Endothelial cell of umbilical vein (primary cell): ENCODE measurements at regions not wholly inside any gene's neighbourhood (a gene's known extent, or its start where the extent isn't known, plus 50 kb on each side); places are given as distances from the start of the nearest gene placed in this dataset.

Experiments used
- BruUV-seq: library from RNA; stranded (reverse); fragments of 400-500 nt; replicated peaks from 2 replicates; lab custom pipeline; 2021; lab: Mats Ljungman, UMichigan
- CTCF ChIA-PET: fragments of 300-600, 350-600 bp; sonication (Branson Sonifier 250); formaldehyde crosslinking; loops from one replicate; lab custom pipeline; 2021; ENCODE audit warnings: antibody characterized with exemption, inconsistent platforms; lab: Charles Lee
- POLR2A ChIA-PET: fragments of 300-600, 350-600 bp; sonication (Branson Sonifier 250); formaldehyde crosslinking; loops from one replicate; lab custom pipeline; 2021; ENCODE audit warnings: antibody characterized with exemption, inconsistent platforms; lab: Charles Lee
- DNase-seq: peaks from one replicate; pipeline ENCODE4 v3.0.0-alpha.2; 2011; ENCODE audit warnings: low read depth, low spot score
- FAIRE-seq: peaks from 2 replicates; lab custom pipeline; 2011; peaks lifted over from hg19 to GRCh38; lab: Jason Lieb, UNC
- H2AFZ ChIP-seq: 2 replicates; pipeline ENCODE4 v1.6.0; 2012; ENCODE audit warnings: low read depth, low read length, control low read depth, inconsistent platforms
- H3K27ac ChIP-seq: 2 replicates; pipeline ENCODE4 v1.5.1; 2011; ENCODE audit warnings: low read depth, mild to moderate bottlenecking, control low read depth, low read length, moderate library complexity; ENCODE audit not compliant: insufficient read depth
- H3K27me3 ChIP-seq, 2 experiments: 2 replicates each; pipeline versions ENCODE4 v1.6.0 to v1.6.1; 2011; ENCODE audit warnings: low read length in 2 of 2, mixed read lengths in 1 of 2; ENCODE audit not compliant: control insufficient read depth in 2 of 2, insufficient read depth in 2 of 2
- H3K36me3 ChIP-seq, 2 experiments: 2 replicates in 1 of 2; 3 replicates in 1 of 2; pipeline ENCODE4 v1.5.1; 2011; ENCODE audit warnings: low read length in 2 of 2, mild to moderate bottlenecking in 1 of 2, moderate library complexity in 1 of 2; ENCODE audit not compliant: control insufficient read depth in 2 of 2, insufficient read depth in 2 of 2; ENCODE audit errors: extremely low read depth in 1 of 2
- H3K4me1 ChIP-seq: 3 replicates; pipeline ENCODE4 v1.5.1; 2011; ENCODE audit warnings: mild to moderate bottlenecking, low read length; ENCODE audit not compliant: control insufficient read depth, insufficient read depth; ENCODE audit errors: extremely low read depth
- H3K4me2 ChIP-seq: 2 replicates; pipeline ENCODE4 v1.6.1; 2011; ENCODE audit warnings: low read length, control low read depth, mixed read lengths; ENCODE audit not compliant: insufficient read depth
- H3K4me3 ChIP-seq, 3 experiments: fragments of 200-600 bp in 1 of 3; sonication (generic), shearing (Covaris generic) in 1 of 3; replicated peaks in 1 of 3; 2 replicates each; pipeline ENCODE4 v1.5.1; 2011 to 2016; ENCODE audit warnings: control low read depth in 3 of 3, low read length in 3 of 3, mild to moderate bottlenecking in 2 of 3, inconsistent platforms in 1 of 3, low read depth in 1 of 3, moderate library complexity in 1 of 3; ENCODE audit not compliant: insufficient read depth in 1 of 3
- H3K79me2 ChIP-seq: 2 replicates; pipeline ENCODE4 v1.6.0; 2012; ENCODE audit warnings: low read length, inconsistent platforms; ENCODE audit not compliant: control insufficient read depth, insufficient read depth
- H3K9ac ChIP-seq: replicated peaks from 2 replicates; pipeline ENCODE3; 2011; ENCODE audit warnings: low read length, control low read depth; ENCODE audit not compliant: insufficient read depth; ENCODE audit errors: extremely low read depth
- H3K9me1 ChIP-seq: replicated peaks from 3 replicates; pipeline ENCODE4 v1.6.0; 2011; ENCODE audit warnings: mild to moderate bottlenecking, low read length; ENCODE audit not compliant: control insufficient read depth, insufficient read depth; ENCODE audit errors: extremely low read depth
- H3K9me3 ChIP-seq: replicated peaks from 2 replicates; pipeline ENCODE4 v1.5.1; 2012; ENCODE audit warnings: low read length, inconsistent platforms; ENCODE audit not compliant: control insufficient read depth, insufficient read depth
- H4K20me1 ChIP-seq: replicated peaks from 2 replicates; pipeline ENCODE3; 2011; ENCODE audit warnings: mild to moderate bottlenecking, low read length; ENCODE audit not compliant: control insufficient read depth, insufficient read depth; ENCODE audit errors: extremely low read depth
- CTCF ChIP-seq, 2 donors: IDR thresholded peaks; 1 replicate in 1 of 2; 2 replicates in 1 of 2; pipeline ENCODE4 v1.5.1; 2011; ENCODE audit warnings: low read length in 2 of 2, mild to moderate bottlenecking in 2 of 2, moderate library complexity in 2 of 2, control low read depth in 1 of 2, inconsistent platforms in 1 of 2, low read depth in 1 of 2; ENCODE audit not compliant: insufficient read depth in 1 of 2; ENCODE audit errors: extremely low read depth in 1 of 2
- EZH2 ChIP-seq: IDR thresholded peaks from 2 replicates; pipeline ENCODE4 v1.6.1; 2012; ENCODE audit warnings: borderline replicate concordance, low read depth, mild to moderate bottlenecking, moderate library complexity, low read length, inconsistent platforms; ENCODE audit not compliant: severe bottlenecking
- FOS ChIP-seq: IDR thresholded peaks from 2 replicates; pipeline ENCODE4 v1.6.1; 2011; ENCODE audit warnings: mild to moderate bottlenecking, low read length, moderate library complexity, borderline replicate concordance; ENCODE audit not compliant: insufficient read depth
- GATA2 ChIP-seq: IDR thresholded peaks from 2 replicates; pipeline ENCODE4 v1.7.0; 2011; ENCODE audit warnings: low read depth, mild to moderate bottlenecking, moderate library complexity, mixed read lengths, low read length; ENCODE audit not compliant: insufficient read length, insufficient read depth
- JUN ChIP-seq: IDR thresholded peaks from 2 replicates; pipeline ENCODE4 v1.6.1; 2011; ENCODE audit warnings: borderline replicate concordance, low read depth; ENCODE audit not compliant: insufficient read length, insufficient read depth
- MAX ChIP-seq: IDR thresholded peaks from 2 replicates; pipeline ENCODE4 v1.6.1; 2011; ENCODE audit not compliant: insufficient read depth, insufficient read length
- MYC ChIP-seq: IDR thresholded peaks from one replicate; pipeline ENCODE4 v1.6.1; 2011; ENCODE audit warnings: mild to moderate bottlenecking, low read depth, low read length
- POLR2A ChIP-seq: IDR thresholded peaks from 2 replicates; pipeline ENCODE4 v1.6.1; 2012; ENCODE audit warnings: low read depth, mild to moderate bottlenecking, control low read depth, low read length
- POLR2AphosphoS5 ChIP-seq: IDR thresholded peaks from 2 replicates; pipeline ENCODE4 v1.6.1; 2012; ENCODE audit warnings: low read depth, mild to moderate bottlenecking, control low read depth, low read length, moderate library complexity; ENCODE audit not compliant: insufficient read depth
- dilution Hi-C: fragments of 300-500 bp; cut with MboI; formaldehyde crosslinking; loops from one replicate; pipeline ENCODE4 v1.15.0; 2019; ENCODE audit warnings: low sequenced_read_pairs; ENCODE audit not compliant: extremely low pct_ligation_motif_present
- intact Hi-C: fragments of 100-400 bp; cut with micrococcal nuclease; formaldehyde crosslinking; loops from one replicate; pipeline ENCODE4 v1.10.0; 2022

GRCh38 chr2:107028661-107029060 is 142.7 kb upstream of the ST6GAL2 start:
- CTCF ChIA-PET, result no interaction called here
- FAIRE-seq (no peak), DNase-seq (no peak)
- Histone ChIP-seq H3K4me3 (no peak overlapping the region), H3K79me2 (no peaks in the 10 kb centered on the region), H3K4me2 (no peak overlapping the region), H2AFZ (no peak overlapping the region), H4K20me1 (no peaks in the 10 kb centered on the region), H3K27me3 (no peaks in the 10 kb centered on the region), H3K9me3 (peaks cover 6% of the 10 kb centered on the region), H3K36me3 (no peaks in the 10 kb centered on the region), H3K27ac (no peak overlapping the region), H3K9ac (no peak overlapping the region), H3K4me1 (no peaks in the 10 kb centered on the region), H3K9me1 (no peaks in the 10 kb centered on the region)
- intact Hi-C loops (no loop called here), dilution Hi-C loops (no loop called here)
- no peak for TF ChIP-seq POLR2AphosphoS5
- TF ChIP-seq MYC, result no peak
- POLR2A ChIA-PET, result no interaction called here
- no TSS peak for BruUV-seq

- no peak for FAIRE-seq
- dilution Hi-C loops, result no loop called here
These were observed 150.3 kb upstream of the ST6GAL2 start for GRCh38 chr2:107036293-107036692.

More at GRCh38 chr2:107036293-107036692, 150.3 kb upstream of the ST6GAL2 start:
- TF ChIP-seq MYC (no peak), FOS (no peak), GATA2 (no peak), EZH2 (no peak), CTCF (IDR thresholded peaks at IDR 0.05; ENCODE audit: extremely low read depth in 1 of 2, insufficient read depth in 1 of 2, low read depth in 1 of 2, low read length in 2 of 2) (no peak), POLR2AphosphoS5 (no peak), POLR2A (no peak), JUN (no peak), MAX (no peak)
- no peaks in the 10 kb centered on the region for H3K79me2 ChIP-seq
- no peaks in the 10 kb centered on the region for H3K36me3 ChIP-seq
- H3K9me1 ChIP-seq, result no peaks in the 10 kb centered on the region
- ChIA-PET CTCF (no interaction called here), POLR2A (no interaction called here)
- no peak for DNase-seq
- no peak overlapping the region for H3K9ac ChIP-seq
- BruUV-seq, result no TSS peak
- H3K27me3 ChIP-seq, result no peaks in the 10 kb centered on the region
- no peak overlapping the region for H3K4me3 ChIP-seq
- intact Hi-C loops, result no loop called here
- no peaks in the 10 kb centered on the region for H3K4me1 ChIP-seq
- H2AFZ ChIP-seq, result no peak overlapping the region
- H3K27ac ChIP-seq, result no peak overlapping the region
- peaks cover 5% of the 10 kb centered on the region for H3K9me3 ChIP-seq
- no peak overlapping the region for H3K4me2 ChIP-seq
- H4K20me1 ChIP-seq, result no peaks in the 10 kb centered on the region
